ENCODE measurements at regions not wholly inside any gene's neighbourhood (a gene's known extent, or its start where the extent isn't known, plus 50 kb on each side); places are given as distances from the start of the nearest gene placed in this dataset.

GRCh38 chr11:123321636-123322035, 108.4 kb upstream of the GRAMD1B start:
- TF ChIP-seq CTCF (conservative IDR thresholded peaks at IDR 0.05 in 1 of 2, IDR thresholded peaks at IDR 0.05 in 1 of 2; ENCODE audit: low read depth in 1 of 2, low read length in 2 of 2) (no peak), EZH2 (IDR thresholded peaks at IDR 0.05; ENCODE audit: low read length, missing control alignments) (no peak)

All from fibroblast of lung (primary cell).